Hematopoietic multipotent progenitor cell treated with erythropoietin and hydrocortisone succinate and interleukin-3 and kit ligand, for 4 days (in vitro differentiated cells): ENCODE measurements at regions not wholly inside any gene's neighbourhood (a gene's known extent, or its start where the extent isn't known, plus 50 kb on each side); places are given as distances from the start of the nearest gene placed in this dataset.
A peak's percentile ranks its signal among the peaks of the same experiment; 100 is the strongest.

Source experiments
- DNase-seq: peaks from one replicate; pipeline ENCODE4 v3.0.0-alpha.2; 2015

GRCh38 chrX:44470816-44471215 is 71.8 kb downstream of the FUNDC1 start:
- no peak for DNase-seq

GRCh38 chrX:44462850-44463249 is 79.8 kb downstream of the FUNDC1 start:
- no peak for DNase-seq

- no peak for DNase-seq
Measured at GRCh38 chrX:44459501-44459900, 83.2 kb downstream of the FUNDC1 start.

- no peak for DNase-seq
Measured at GRCh38 chrX:44456685-44457084, 86.0 kb downstream of the FUNDC1 start.

GRCh38 chrX:44451056-44451455 is 91.6 kb downstream of the FUNDC1 start:
- DNase-seq, result no peak

- DNase-seq, result no peak
Measured at GRCh38 chrX:44447214-44447613, 95.4 kb downstream of the FUNDC1 start.

- DNase-seq, result peak; percentile 15
Measured at GRCh38 chrX:44440006-44440405, 96.5 kb upstream of the EFHC2 start.

GRCh38 chrX:44439242-44439794 is 95.8 kb upstream of the EFHC2 start:
- no peak for DNase-seq

GRCh38 chrX:44435047-44435446 is 91.6 kb upstream of the EFHC2 start:
- no peak for DNase-seq

GRCh38 chrX:44433556-44433955 is 90.1 kb upstream of the EFHC2 start:
- no peak for DNase-seq

GRCh38 chrX:44432641-44433040 is 89.2 kb upstream of the EFHC2 start:
- no peak for DNase-seq

GRCh38 chrX:44431194-44431593 is 87.7 kb upstream of the EFHC2 start:
- no peak for DNase-seq

GRCh38 chrX:44428989-44429627 is 85.6 kb upstream of the EFHC2 start:
- DNase-seq, result no peak

- no peak for DNase-seq
Measured at GRCh38 chrX:44422631-44423030, 79.2 kb upstream of the EFHC2 start.

GRCh38 chrX:44415639-44416386 is 72.3 kb upstream of the EFHC2 start:
- DNase-seq, result no peak

- DNase-seq, result no peak
Measured at GRCh38 chrX:44401151-44401550, 57.7 kb upstream of the EFHC2 start.

- peak; percentile 8 for DNase-seq
Measured at GRCh38 chrX:44400588-44400987, 57.1 kb upstream of the EFHC2 start.

GRCh38 chrX:44400161-44400560 is 56.7 kb upstream of the EFHC2 start:
- DNase-seq, result no peak
